ENCODE measurements at regions not wholly inside any gene's neighbourhood (a gene's known extent, or its start where the extent isn't known, plus 50 kb on each side); places are given as distances from the start of the nearest gene placed in this dataset.

- H3K36me3 ChIP-seq (ENCODE audit: control insufficient read depth, insufficient read depth, low read length), result no peaks in the 10 kb centered on the region
- ATAC-seq, result peak; percentile 75 to 84 (median 81)
- H3K36me3 Mint-ChIP-seq, result no peaks in the 10 kb centered on the region
- peaks cover 5 to 6% of the 10 kb centered on the region in 2 donors for H3K4me1 Mint-ChIP-seq
- H3K27me3 Mint-ChIP-seq (ENCODE audit: low read depth in 2 of 2), result peaks cover 0 to 7% of the 10 kb centered on the region in 2 donors
- H3K4me3 ChIP-seq (ENCODE audit: low read length), result no peak overlapping the region
- peaks cover 4% of the 10 kb centered on the region for H3K4me1 ChIP-seq (ENCODE audit: control insufficient read depth, insufficient read depth, low read length)
- peak; percentile 66 for TF ChIP-seq CTCF (IDR thresholded peaks at IDR 0.05)
- no peaks in the 10 kb centered on the region for H3K9me3 Mint-ChIP-seq
- no peak overlapping the region for H3K27ac ChIP-seq (ENCODE audit: low read length)
- H3K27ac Mint-ChIP-seq, result no peak overlapping the region
- no peaks in the 10 kb centered on the region for H3K9me3 ChIP-seq (ENCODE audit: control insufficient read depth, insufficient read depth, low read length)
- WGBS (ENCODE audit: insufficient coverage), result 34% methylated on average over 17 of the region's 19 CpGs
- no peak overlapping the region for H3K4me3 Mint-ChIP-seq
- intact Hi-C loops (cut with micrococcal nuclease), result loop anchor here (1.0 to 5.0 kb wide), 2 partner anchors 140 to 558 kb away; no protein-coding TSS in a partner anchor
- DNase-seq, result peak; percentile 22 to 85
- no peaks in the 10 kb centered on the region for H3K27me3 ChIP-seq (ENCODE audit: control insufficient read depth, insufficient read depth, low read length)
Measured at GRCh38 chr15:98518823-98519561, 129.3 kb upstream of the IGF1R start.

- H3K4me3 ChIP-seq (ENCODE audit: low read length), result no peak overlapping the region
- H3K27me3 ChIP-seq (ENCODE audit: control insufficient read depth, insufficient read depth, low read length), result no peaks in the 10 kb centered on the region
- ATAC-seq, result no peak
Measured at GRCh38 chr15:98519767-98520550, 128.4 kb upstream of the IGF1R start.

GRCh38 chr15:98522127-98522526 lies 126.2 kb upstream of the IGF1R start:
- Mint-ChIP-seq H3K4me3 (no peak overlapping the region), H3K36me3 (no peaks in the 10 kb centered on the region), H3K4me1 (peaks cover 5 to 6% of the 10 kb centered on the region in 2 donors), H3K27ac (no peak overlapping the region), H3K9me3 (no peaks in the 10 kb centered on the region), H3K27me3 (ENCODE audit: low read depth in 2 of 2) (peaks cover 0 to 7% of the 10 kb centered on the region in 2 donors)
- WGBS (ENCODE audit: insufficient coverage), result 79% methylated on average over 5 of the region's 5 CpGs
- no peaks in the 10 kb centered on the region for H3K9me3 ChIP-seq (ENCODE audit: control insufficient read depth, insufficient read depth, low read length)
- no peaks in the 10 kb centered on the region for H3K27me3 ChIP-seq (ENCODE audit: control insufficient read depth, insufficient read depth, low read length)
- no peak overlapping the region for H3K4me3 ChIP-seq (ENCODE audit: low read length)
- no peaks in the 10 kb centered on the region for H3K36me3 ChIP-seq (ENCODE audit: control insufficient read depth, insufficient read depth, low read length)
- peaks cover 4% of the 10 kb centered on the region for H3K4me1 ChIP-seq (ENCODE audit: control insufficient read depth, insufficient read depth, low read length)
- no peak for ATAC-seq
- H3K27ac ChIP-seq (ENCODE audit: low read length), result no peak overlapping the region
- intact Hi-C loops (cut with micrococcal nuclease), result no loop called here
- no peak for DNase-seq
- TF ChIP-seq CTCF (IDR thresholded peaks at IDR 0.05), result no peak

More at GRCh38 chr15:98519767-98520550, 128.4 kb upstream of the IGF1R start:
- peaks cover 0 to 7% of the 10 kb centered on the region in 2 donors for H3K27me3 Mint-ChIP-seq (ENCODE audit: low read depth in 2 of 2)
- DNase-seq, result no peak
- Histone ChIP-seq H3K36me3 (ENCODE audit: control insufficient read depth, insufficient read depth, low read length) (no peaks in the 10 kb centered on the region), H3K9me3 (ENCODE audit: control insufficient read depth, insufficient read depth, low read length) (no peaks in the 10 kb centered on the region), H3K4me1 (ENCODE audit: control insufficient read depth, insufficient read depth, low read length) (peaks cover 4% of the 10 kb centered on the region), H3K27ac (ENCODE audit: low read length) (no peak overlapping the region)
- peaks cover 5 to 6% of the 10 kb centered on the region in 2 donors for H3K4me1 Mint-ChIP-seq
- no peak for TF ChIP-seq CTCF (IDR thresholded peaks at IDR 0.05)
- no peak overlapping the region for H3K4me3 Mint-ChIP-seq
- intact Hi-C loops (cut with micrococcal nuclease), result loop anchor here (1.0 to 5.0 kb wide), 2 partner anchors 139 to 557 kb away; no protein-coding TSS in a partner anchor
- H3K27ac Mint-ChIP-seq, result no peak overlapping the region
- no peaks in the 10 kb centered on the region for H3K9me3 Mint-ChIP-seq
- no peaks in the 10 kb centered on the region for H3K36me3 Mint-ChIP-seq
- WGBS (ENCODE audit: insufficient coverage), result 79% methylated on average over 9 of the region's 10 CpGs

All from natural killer cell (primary cell).